Cerebellar nuclear complex (tissue), 1 donor: ENCODE measurements at regions not wholly inside any gene's neighbourhood (a gene's known extent, or its start where the extent isn't known, plus 50 kb on each side); places are given as distances from the start of the nearest gene placed in this dataset.
"Not testable (repeated sequence)": the region's sequence is repeated elsewhere in the genome, so short reads cannot be mapped to it uniquely, and the experiment has no call there.

Experiments used
- DNase-seq, 2 experiments: peaks; one replicate each; lab custom pipeline; 2025; lab: John Stamatoyannopoulos, UW

DNA sequence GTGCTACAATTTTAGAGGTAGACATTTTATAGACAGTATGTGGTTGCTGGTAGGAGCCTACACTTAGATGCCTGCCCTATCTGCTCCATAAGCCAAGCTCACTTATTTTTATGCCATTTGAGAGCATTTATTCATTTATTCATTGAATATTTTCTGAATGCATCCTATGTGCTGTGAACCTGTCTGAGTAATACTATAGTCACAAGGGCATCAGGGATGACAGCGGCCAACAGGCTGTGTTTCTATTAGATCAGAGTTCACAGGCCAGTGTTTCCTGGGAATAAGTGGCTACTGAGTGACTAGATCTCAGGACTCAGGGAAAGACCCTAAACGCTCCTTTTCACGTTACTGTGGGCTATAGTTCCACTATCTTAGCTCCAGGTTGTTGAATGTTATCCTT lies 235.2 kb upstream of the MSX2 start:
- DNase-seq: no peak

- no peak for DNase-seq
These were observed 234.3 kb upstream of the MSX2 start for GRCh38 chr5:174489920-174490597.

DNA sequence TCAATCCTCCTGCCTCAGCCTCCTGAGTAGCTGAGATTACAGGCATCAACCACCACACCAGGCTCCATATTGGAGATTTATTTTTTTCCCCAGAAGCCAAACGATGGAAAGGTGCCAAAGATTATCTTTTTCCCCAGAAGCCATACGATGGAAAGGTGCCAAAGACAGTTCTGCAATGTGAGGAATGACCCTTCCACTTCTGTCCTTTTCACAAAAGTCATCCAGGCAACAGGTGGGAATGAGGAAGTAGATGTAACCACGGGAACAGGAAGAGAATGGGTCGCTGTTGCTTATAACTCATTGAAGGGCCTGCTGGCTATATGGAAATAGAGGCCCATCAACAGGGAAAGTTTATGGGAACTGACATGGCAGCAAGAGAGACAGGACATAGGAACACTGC lies 233.7 kb upstream of the MSX2 start:
- DNase-seq: no peak

GRCh38 chr5:174491265-174491664 lies 233.1 kb upstream of the MSX2 start:
- DNase-seq: no peak

DNA sequence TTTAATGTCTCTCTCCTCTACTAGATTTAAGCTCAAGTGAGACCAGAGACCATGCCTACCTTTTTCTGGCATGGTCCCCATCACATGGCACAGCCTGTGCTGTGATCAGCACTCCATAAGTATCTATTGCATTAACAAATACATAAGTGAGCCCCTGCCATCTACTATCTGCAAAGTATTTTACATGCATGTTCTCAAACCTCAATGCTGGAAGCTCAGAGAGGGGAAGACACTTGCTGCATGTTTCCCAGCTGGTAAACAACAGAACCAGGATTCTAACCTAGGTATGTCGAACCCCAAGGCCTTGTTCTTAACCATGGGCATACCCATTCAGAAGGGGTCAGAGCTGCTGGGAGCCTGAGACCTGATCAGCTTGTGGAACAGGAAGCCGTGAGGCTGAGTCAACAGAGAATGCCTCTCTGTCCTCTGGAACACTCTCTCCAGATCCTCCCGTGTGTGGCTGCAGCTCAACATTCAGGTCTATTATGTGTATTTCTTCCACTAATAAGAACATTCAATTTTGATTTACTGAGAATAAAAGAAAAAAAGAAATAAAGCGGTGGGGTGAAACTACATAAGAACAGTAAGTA lies 232.5 kb upstream of the MSX2 start:
- DNase-seq: no peak

DNA sequence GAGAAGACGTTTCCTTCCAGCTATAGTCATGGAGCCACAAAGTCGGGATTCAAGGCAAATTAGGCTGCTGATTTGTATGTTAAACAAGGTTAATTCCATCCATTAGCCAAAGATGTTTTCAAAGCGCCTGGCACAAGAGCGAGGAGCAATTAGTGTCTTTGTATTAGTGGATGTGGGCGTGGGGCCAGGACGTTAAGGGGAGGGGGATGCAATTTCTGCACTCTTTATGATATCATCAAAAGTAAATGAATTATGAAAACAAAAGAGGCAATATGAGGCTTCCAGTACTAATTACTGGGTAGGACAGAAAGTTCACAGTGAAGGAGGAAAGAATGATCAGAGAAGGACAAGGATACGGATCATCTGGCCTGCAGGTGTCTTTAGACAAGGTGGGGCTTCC lies 230.9 kb upstream of the MSX2 start:
- DNase-seq: no peak

GRCh38 chr5:174497939-174498338 lies 226.4 kb upstream of the MSX2 start:
- not testable (repeated sequence) for DNase-seq

- not testable (repeated sequence) for DNase-seq
These were observed 225.8 kb upstream of the MSX2 start for GRCh38 chr5:174498575-174498974.

DNA sequence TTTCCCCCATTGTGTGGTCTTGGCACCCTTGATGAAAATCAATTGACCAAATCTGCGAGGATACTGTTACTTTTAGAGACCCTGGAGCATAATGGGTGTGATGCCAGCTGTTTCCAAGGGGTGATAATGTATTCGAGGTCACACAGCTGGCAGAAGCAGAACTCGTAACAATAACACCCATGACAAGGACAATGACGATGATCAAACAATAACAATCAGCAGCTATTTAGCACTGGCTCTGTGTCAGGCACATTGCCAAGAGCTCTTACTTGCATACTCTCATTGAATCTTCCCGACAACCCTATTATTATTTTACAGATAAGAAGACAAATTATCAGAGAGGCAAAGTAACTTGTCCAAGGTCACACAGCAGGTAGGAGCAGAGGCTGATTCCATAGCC lies 223.7 kb upstream of the MSX2 start:
- DNase-seq: no peak

DNA sequence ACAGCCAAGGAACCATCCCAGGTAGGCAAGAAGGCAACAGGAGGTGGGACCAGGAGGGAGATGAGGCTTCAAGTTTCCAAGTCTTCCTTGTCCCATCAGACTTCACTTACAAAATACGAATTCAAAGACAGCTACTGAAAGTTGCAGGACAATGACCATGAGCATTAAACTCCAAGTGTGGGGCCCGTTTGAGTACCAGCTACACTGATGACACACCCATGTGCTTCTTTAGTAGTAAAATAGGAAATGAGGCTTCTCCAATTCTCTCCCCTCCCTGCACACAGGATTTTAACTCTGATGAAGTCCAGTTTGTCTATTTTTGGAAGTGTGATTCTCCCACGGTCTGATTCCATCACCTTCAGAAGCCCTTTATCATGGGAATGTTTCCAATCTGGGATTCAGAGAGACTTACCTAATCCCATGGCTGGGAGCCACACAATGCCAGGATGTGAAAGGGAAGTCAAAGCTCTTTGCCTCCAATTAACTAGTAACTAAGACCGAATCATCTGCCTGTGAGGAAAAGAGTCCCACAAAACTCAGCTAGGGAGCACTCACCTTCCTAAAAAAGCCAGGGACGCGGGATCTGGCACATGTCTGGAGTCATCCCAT lies 222.8 kb upstream of the MSX2 start:
- no peak for DNase-seq

DNA sequence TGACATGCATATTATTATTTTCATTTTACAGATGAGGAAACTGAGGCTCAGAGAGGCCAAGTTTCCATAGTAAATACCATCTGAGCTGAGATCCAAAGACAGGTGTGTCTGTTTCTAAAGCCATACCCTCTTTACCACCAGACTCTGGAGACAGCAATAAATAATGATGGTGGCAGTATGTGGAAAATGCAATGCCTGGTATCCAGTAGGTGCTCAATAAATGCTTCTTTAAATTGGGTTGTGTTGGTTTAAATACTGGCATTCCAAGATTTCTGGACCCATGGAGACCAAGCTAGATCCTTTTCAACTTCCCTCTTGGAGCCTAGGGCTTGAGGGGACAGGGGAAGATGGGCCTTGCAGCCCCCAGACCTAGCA lies 221.3 kb upstream of the MSX2 start:
- DNase-seq: no peak

- no peak for DNase-seq
These were observed 220.7 kb upstream of the MSX2 start for GRCh38 chr5:174503461-174504265.

DNA sequence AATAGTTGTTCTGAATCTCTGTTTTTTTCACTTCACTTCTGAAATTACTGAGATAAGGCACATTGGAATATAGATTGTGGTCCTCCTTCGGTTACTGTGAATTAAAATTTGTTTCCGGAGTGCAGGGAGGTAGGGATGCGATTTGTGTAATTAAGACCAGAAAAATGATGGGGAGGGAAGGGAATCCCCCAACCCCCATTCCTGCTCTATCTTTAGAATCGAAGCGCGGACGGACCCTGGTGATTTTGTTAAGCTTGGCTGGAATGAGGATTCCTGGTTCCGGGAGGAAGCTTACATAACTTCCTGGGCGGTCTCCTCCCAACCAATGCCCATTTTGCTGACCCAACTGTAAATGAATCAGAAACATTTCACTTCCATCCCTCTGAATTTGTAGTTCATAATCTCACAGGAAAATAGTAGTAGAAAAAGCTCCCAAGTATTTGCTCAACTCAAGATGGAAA lies 220.1 kb upstream of the MSX2 start:
- DNase-seq: no peak

DNA sequence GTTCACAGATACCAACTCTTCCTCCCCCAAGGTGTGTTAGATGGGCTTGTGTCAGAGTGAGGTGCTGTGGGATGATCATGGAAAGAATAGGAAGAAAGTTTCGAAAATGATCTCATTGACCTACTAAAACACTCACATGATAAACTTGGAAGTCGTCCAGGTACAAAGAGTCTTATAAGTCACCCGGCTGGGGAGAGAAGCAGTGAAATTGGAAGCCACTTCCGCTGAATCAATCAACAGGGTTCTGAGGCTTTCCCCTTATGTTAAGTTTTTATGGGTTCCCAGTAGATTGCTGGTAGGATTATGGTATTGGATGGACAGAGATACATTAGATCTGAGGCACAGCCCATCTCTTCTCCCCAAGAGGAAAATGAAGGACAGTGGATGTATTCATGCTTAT lies 218.8 kb upstream of the MSX2 start:
- DNase-seq: no peak

DNA sequence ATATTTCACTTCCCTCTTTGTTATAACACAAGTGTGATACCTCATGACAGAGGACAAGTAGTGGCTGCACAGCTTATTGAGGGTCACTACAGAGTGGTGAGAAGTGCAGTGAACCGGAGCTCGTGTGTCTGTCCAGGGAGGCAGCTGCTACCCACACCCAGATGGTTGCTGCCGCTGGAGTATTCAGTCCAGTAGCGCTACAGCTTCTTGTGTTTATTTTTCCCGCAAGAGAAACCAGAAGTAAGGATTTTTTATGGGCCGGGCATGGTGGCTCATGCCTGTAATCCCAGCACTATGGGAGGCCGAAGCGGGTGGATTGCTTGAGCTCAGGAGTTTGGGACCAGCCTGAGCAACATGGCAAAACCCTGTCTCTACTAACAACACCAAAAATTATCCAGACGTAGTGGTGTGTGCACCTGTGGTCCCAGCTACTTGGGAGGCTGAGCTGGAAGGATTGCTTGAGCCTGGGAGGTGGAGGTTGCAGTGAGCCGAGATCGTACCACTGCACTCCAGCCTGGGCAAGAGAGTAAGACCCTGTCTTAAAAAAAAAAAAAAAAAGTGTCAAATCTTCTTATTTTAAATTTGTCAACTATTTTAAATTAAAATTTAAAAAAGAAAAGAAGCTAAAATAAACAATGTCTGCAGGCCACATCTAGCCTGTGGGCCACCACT lies 213.5 kb upstream of the MSX2 start:
- not testable (repeated sequence) for DNase-seq

DNA sequence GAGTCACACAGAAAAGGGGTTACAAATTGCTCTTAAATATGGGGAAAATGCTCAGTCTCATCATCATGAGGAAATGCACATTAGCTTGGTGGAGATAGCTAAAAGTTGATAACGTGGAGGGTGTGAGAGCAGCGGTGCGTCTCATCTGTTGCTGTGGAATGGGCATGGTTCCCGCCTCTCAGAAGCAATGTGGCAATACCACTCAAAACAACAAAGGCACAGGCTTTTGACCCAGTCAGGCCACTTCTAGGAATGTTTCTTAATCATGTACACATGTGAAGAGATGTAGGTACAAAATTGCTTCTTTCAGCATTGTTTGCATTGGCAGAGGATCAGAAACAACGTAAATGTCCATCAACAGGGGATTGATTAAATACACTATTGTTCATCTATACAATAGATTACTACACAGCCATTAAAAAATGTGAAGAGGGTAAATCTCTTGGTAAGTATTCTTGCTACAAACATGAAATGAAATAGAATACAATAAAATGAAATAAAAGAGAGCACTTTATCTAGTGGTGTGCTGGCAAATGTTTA lies 212.6 kb upstream of the MSX2 start:
- no peak for DNase-seq

- no peak for DNase-seq
These were observed 210.1 kb upstream of the MSX2 start for GRCh38 chr5:174514325-174514724.

DNA sequence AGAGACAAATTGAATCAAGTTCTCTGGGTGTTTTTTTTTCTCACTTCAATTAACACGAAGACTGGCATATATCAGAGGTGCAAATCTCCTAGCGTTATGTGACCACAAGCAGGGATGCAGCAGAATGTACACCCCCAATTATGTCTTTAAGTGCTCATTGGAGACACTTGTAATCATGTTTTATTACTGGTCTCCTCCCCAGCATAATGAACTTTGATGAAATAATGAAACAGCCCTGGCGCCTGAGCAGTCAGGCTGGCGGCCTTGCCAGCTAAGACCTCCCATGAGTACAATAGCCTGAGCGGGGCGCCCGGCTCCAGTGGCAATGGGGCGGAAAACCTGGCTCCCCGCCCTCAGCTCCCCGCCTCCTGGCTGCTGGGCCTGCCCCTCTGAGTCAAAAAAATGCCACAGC lies 209.4 kb upstream of the MSX2 start:
- DNase-seq: no peak

- DNase-seq: no peak
These were observed 207.6 kb upstream of the MSX2 start for GRCh38 chr5:174516741-174517140.

DNA sequence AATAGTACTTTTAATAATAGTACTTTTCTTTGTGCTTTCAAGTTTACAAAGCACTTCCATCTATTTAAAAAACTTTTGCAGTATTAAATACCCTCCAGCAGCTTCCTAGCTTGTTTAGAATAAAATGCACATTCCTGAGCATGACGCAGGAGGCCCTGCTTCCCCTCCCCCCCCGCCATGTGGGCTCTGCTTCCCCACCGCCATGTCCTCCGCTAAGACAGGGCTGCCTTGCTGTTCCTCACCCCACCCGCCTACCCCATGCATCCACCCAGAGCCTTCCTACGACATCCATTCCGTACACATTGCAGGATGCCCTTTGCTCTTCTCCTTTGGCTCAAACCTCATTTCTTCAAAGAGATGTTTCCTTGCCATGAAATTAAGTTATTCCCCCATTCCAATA lies 205.9 kb upstream of the MSX2 start:
- DNase-seq: no peak

DNA sequence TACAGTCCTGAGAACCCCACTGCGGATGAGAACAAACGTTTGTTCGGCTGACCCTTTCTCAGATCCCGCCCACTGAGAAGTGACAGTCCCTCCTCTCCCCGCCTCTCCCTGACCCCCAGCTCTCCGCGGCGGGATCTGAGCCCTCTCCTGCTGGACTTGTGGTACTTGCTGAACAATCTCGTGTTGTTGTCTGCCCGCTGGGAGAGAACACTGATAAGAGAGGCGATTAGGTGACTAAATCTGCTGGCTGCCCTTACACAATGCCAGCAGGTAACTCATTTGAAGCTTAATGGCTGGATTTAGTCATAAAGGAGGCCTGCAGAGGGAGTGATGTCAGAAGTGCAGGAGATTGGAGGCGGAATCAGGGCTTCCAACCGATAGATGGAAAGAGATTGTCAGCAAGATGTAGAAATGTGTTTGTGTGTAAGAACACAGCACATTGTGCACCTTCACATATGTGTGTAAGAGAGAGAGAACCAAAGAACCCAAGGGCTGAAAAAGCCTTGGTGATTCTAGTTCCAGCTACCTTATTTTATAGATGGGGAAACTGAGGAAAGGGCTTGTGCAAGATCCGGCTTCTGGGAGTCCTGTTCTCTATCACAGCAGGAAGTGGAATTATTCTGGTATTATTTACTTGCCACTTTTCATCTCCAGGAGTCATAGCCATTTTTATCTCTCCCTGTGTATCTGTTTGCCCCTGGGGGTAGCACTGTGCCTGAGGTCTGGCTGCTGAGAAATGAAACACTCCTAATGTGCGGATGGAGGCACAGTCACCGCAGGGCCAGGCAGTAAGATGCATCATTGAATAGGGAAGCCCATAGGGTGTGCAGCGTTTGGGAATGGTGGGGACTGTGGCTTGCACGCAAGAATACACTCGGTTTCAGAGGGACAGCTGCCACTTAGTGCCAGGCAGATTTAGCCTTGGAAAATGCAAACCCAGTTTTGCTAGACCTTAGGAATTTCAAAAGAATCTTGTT lies 203.7 kb upstream of the MSX2 start:
- no peak for DNase-seq
